Transverse colon (tissue), 4 donors: ENCODE measurements at regions not wholly inside any gene's neighbourhood (a gene's known extent, or its start where the extent isn't known, plus 50 kb on each side); places are given as distances from the start of the nearest gene placed in this dataset.

ENCODE experiments used
- CTCF ChIP-seq, 5 experiments: fragments of 200-600 bp in 3 of 5; fragments of 450-650 bp in 2 of 5; sonication (generic) in 3 of 5; IDR thresholded peaks; 1 replicate in 2 of 5; 2 replicates in 3 of 5; pipeline ENCODE4 v1.5.1; 2016 to 2017; ENCODE audit warnings: antibody characterized with exemption in 5 of 5, inconsistent platforms in 3 of 5, mild to moderate bottlenecking in 2 of 5, moderate library complexity in 1 of 5
- EP300 ChIP-seq: sonication (generic); formaldehyde crosslinking; IDR thresholded peaks from one replicate; pipeline ENCODE4 v1.6.1; 2017; ENCODE audit warnings: antibody characterized with exemption, low read depth
- POLR2A ChIP-seq: fragments of 450-650 bp; IDR thresholded peaks from one replicate; pipeline ENCODE4 v1.6.1; 2016; ENCODE audit warnings: antibody characterized with exemption, mild to moderate bottlenecking, moderate library complexity
- POLR2AphosphoS5 ChIP-seq, 3 donors: sonication (generic); formaldehyde crosslinking; IDR thresholded peaks; one replicate each; pipeline ENCODE4 v1.6.1; 2016; ENCODE audit warnings: antibody characterized with exemption in 3 of 3

- no peak for TF ChIP-seq EP300
- no peak for TF ChIP-seq CTCF (IDR thresholded peaks at IDR 0.05)
- TF ChIP-seq POLR2AphosphoS5 (IDR thresholded peaks at IDR 0.05) = no peak
- TF ChIP-seq POLR2A = no peak
Measured at GRCh38 chr14:66225337-66225736, 260.8 kb upstream of the CCDC196 start.
